HEK293 (cell line): ENCODE measurements at regions not wholly inside any gene's neighbourhood (a gene's known extent, or its start where the extent isn't known, plus 50 kb on each side); places are given as distances from the start of the nearest gene placed in this dataset.

Experiments
- CTCF ChIP-seq: fragments of 450-650 bp; formaldehyde crosslinking; IDR thresholded peaks from 2 replicates; pipeline ENCODE4 v1.5.1; 2016; ENCODE audit warnings: missing biosample characterization, missing genetic modification characterization
- OVOL3 ChIP-seq: fragments of 450-650 bp; formaldehyde crosslinking; IDR thresholded peaks from 2 replicates; pipeline ENCODE4 v1.5.1; 2016; ENCODE audit warnings: missing biosample characterization, missing genetic modification characterization

- TF ChIP-seq CTCF (tag by site-specific recombination) (no peak), OVOL3 (tag by site-specific recombination) (no peak)
Measured at GRCh38 chr3:69530554-69530953, 144.7 kb upstream of the FRMD4B start.
